Neuronal stem cell (in vitro differentiated cells): ENCODE measurements at regions not wholly inside any gene's neighbourhood (a gene's known extent, or its start where the extent isn't known, plus 50 kb on each side); places are given as distances from the start of the nearest gene placed in this dataset.
"Not testable (repeated sequence)": the region's sequence is repeated elsewhere in the genome, so short reads cannot be mapped to it uniquely, and the experiment has no call there.

ENCODE experiments used
- DNase-seq: peaks from one replicate; pipeline ENCODE4 v3.0.0-alpha.2; 2013; ENCODE audit warnings: low spot score
- H2AFZ ChIP-seq: one replicate; pipeline ENCODE4 v1.6.1; 2013; ENCODE audit warnings: mild to moderate bottlenecking, low read length, inconsistent platforms
- H2AK5ac ChIP-seq: 2 replicates; pipeline ENCODE4 v1.6.1; 2013; ENCODE audit warnings: low read depth, mild to moderate bottlenecking, inconsistent platforms, low read length, moderate library complexity, mixed read lengths
- H2BK120ac ChIP-seq: 2 replicates; pipeline ENCODE4 v1.6.1; 2013; ENCODE audit warnings: low read depth, mild to moderate bottlenecking, inconsistent platforms, low read length, moderate library complexity, mixed read lengths
- H2BK12ac ChIP-seq: one replicate; pipeline ENCODE4 v1.6.1; 2013; ENCODE audit warnings: low read length, inconsistent platforms
- H2BK15ac ChIP-seq: 2 replicates; pipeline ENCODE4 v1.6.1; 2013; ENCODE audit warnings: mild to moderate bottlenecking, low read length, inconsistent platforms, mixed read lengths
- H2BK5ac ChIP-seq: one replicate; pipeline ENCODE4 v1.6.1; 2013; ENCODE audit warnings: inconsistent platforms, mild to moderate bottlenecking, low read length, moderate library complexity
- H3K14ac ChIP-seq: one replicate; pipeline ENCODE4 v1.6.1; 2013; ENCODE audit warnings: low read length, inconsistent platforms
- H3K18ac ChIP-seq: 2 replicates; pipeline ENCODE4 v1.6.1; 2013; ENCODE audit warnings: low read length, inconsistent platforms
- H3K23ac ChIP-seq: 2 replicates; pipeline ENCODE4 v1.6.1; 2013; ENCODE audit warnings: low read depth, mild to moderate bottlenecking, mixed read lengths, low read length, inconsistent platforms; ENCODE audit not compliant: poor library complexity
- H3K27ac ChIP-seq: replicated peaks from 3 replicates; pipeline ENCODE4 v1.5.1; 2013; ENCODE audit warnings: low read length, inconsistent platforms
- H3K27me3 ChIP-seq, 3 experiments: 2 replicates each; pipeline ENCODE4 v1.6.1; 2013; ENCODE audit warnings: low read length in 3 of 3, mild to moderate bottlenecking in 2 of 3, inconsistent platforms in 1 of 3, low read depth in 1 of 3, mixed read lengths in 1 of 3, moderate library complexity in 1 of 3; ENCODE audit not compliant: control insufficient read depth in 3 of 3, insufficient read depth in 3 of 3
- H3K36me3 ChIP-seq, 2 donors: replicated peaks in 1 of 2; 2 replicates each; pipeline ENCODE4 v1.6.1; 2013; ENCODE audit warnings: low read length in 2 of 2; ENCODE audit not compliant: control insufficient read depth in 2 of 2, insufficient read depth in 2 of 2
- H3K4ac ChIP-seq: 2 replicates; pipeline ENCODE4 v1.6.1; 2013; ENCODE audit warnings: inconsistent platforms, mild to moderate bottlenecking, low read length, moderate library complexity
- H3K4me1 ChIP-seq, 2 donors: 1 replicate in 1 of 2; 2 replicates in 1 of 2; pipeline ENCODE4 v1.6.1; 2013; ENCODE audit warnings: low read length in 2 of 2, low read depth in 1 of 2; ENCODE audit not compliant: control insufficient read depth in 2 of 2, insufficient read depth in 1 of 2
- H3K4me2 ChIP-seq: one replicate; pipeline ENCODE4 v1.6.1; 2013; ENCODE audit warnings: mild to moderate bottlenecking, low read length, inconsistent platforms; ENCODE audit not compliant: insufficient read depth, poor library complexity, severe bottlenecking
- H3K4me3 ChIP-seq, 2 donors: 2 replicates each; pipeline ENCODE4 v1.5.1; 2013; ENCODE audit warnings: low read length in 2 of 2, mild to moderate bottlenecking in 2 of 2, inconsistent platforms in 1 of 2, moderate library complexity in 1 of 2
- H3K79me1 ChIP-seq: one replicate; pipeline ENCODE4 v1.6.1; 2013; ENCODE audit warnings: low read depth, mild to moderate bottlenecking, inconsistent platforms, low read length, moderate library complexity
- H3K9ac ChIP-seq: one replicate; pipeline ENCODE4 v1.6.1; 2013; ENCODE audit warnings: mild to moderate bottlenecking, low read depth, low read length, inconsistent platforms; ENCODE audit not compliant: poor library complexity
- H3K9me3 ChIP-seq, 2 donors: replicated peaks in 1 of 2; 2 replicates each; pipeline versions ENCODE3 to v1.6.1; 2013; ENCODE audit warnings: low read length in 2 of 2, mild to moderate bottlenecking in 2 of 2, inconsistent platforms in 1 of 2, low read depth in 1 of 2, mixed read lengths in 1 of 2, moderate library complexity in 1 of 2; ENCODE audit not compliant: control insufficient read depth in 2 of 2, insufficient read depth in 1 of 2
- H4K8ac ChIP-seq: one replicate; pipeline ENCODE4 v1.6.1; 2013; ENCODE audit warnings: low read depth, mild to moderate bottlenecking, inconsistent platforms, low read length, moderate library complexity
- H4K91ac ChIP-seq: one replicate; pipeline ENCODE4 v1.6.1; 2013; ENCODE audit warnings: low read length, low read depth, mild to moderate bottlenecking, inconsistent platforms; ENCODE audit not compliant: poor library complexity
- WGBS, 2 donors: extraction: QIAGEN DNeasy Blood & Tissue Kit; methylation state at CpG; one replicate each; pipeline ENCODE4 v1.1.7; 2013; ENCODE audit warnings: missing lambda C conversion rate in 2 of 2, mixed read lengths in 1 of 2; ENCODE audit not compliant: insufficient read length in 2 of 2, insufficient replicate concordance in 1 of 2; ENCODE audit errors: extremely low coverage in 2 of 2; 5-methylcytosine and 5-hydroxymethylcytosine counted together

- Histone ChIP-seq H2BK120ac (no peak overlapping the region), H2AK5ac (no peak overlapping the region), H3K27ac (no peak overlapping the region), H2AFZ (no peak overlapping the region), H3K14ac (no peak overlapping the region), H3K23ac (no peak overlapping the region), H3K4me3 (no peak overlapping the region), H3K4me2 (no peak overlapping the region), H3K9me3 (peaks cover 0 to 2% of the 10 kb centered on the region in 2 donors), H4K8ac (no peak overlapping the region), H3K9ac (no peak overlapping the region), H2BK15ac (no peak overlapping the region), H3K36me3 (no peaks in the 10 kb centered on the region), H3K27me3 (no peaks in the 10 kb centered on the region), H3K79me1 (no peaks in the 10 kb centered on the region), H2BK5ac (no peak overlapping the region), H4K91ac (no peak overlapping the region), H3K4me1 (no peaks in the 10 kb centered on the region), H3K18ac (no peak overlapping the region), H3K4ac (no peak overlapping the region), H2BK12ac (no peak overlapping the region)
- DNase-seq: no peak
Observed at GRCh38 chr6:121630716-121631115, 195.3 kb downstream of the GJA1 start.

DNA sequence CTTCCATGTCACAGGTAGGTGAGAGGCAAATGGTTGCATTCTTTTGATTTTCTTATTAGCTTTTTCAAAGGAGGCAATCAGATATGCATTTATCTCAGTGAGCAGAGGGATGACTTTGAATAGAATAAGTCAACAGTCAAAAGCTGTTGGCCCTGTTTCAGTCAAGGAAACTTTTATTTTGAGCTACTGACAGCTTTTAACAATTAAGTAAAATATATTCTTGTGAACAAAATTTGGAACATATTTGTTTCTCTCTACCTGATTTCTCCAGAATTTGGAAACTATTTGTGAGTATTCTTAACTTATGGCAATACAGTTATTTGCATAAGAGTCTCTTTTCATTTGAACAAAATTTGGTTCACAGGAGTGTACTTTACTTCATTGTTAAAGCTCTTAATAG lies 196.3 kb downstream of the GJA1 start:
- H4K91ac ChIP-seq, H2BK120ac ChIP-seq: not testable (repeated sequence)

DNA sequence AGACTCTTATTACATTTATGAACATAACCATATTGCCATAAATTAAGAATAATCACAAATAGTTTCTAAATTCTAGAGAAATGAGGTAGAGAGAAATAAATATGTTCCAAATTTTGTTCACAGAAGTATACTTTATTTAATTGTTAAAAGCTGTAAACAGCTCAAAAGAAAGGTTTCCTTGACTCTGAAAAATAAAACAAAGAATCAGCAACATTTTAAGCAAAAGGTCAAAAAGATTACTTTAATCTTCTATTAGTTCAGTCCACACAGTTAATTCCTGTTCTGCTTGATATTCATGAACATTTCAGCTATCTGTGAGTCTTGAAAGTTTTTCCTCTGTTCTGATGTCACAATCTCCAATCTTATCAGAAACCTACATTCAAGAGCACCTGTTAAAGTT lies 197.9 kb downstream of the GJA1 start:
- no peaks in the 10 kb centered on the region for H3K79me1 ChIP-seq
- H3K36me3 ChIP-seq: no peaks in the 10 kb centered on the region
- no peaks in the 10 kb centered on the region for H3K27me3 ChIP-seq
- H2AFZ ChIP-seq: no peak overlapping the region
- H3K18ac ChIP-seq: no peak overlapping the region
- H2BK5ac ChIP-seq: no peak overlapping the region
- H3K9me3 ChIP-seq: peaks cover 0 to 5% of the 10 kb centered on the region in 2 donors
- H3K4ac ChIP-seq: no peak overlapping the region
- H4K8ac ChIP-seq: no peak overlapping the region
- H3K14ac ChIP-seq: no peak overlapping the region
- DNase-seq: no peak
- H4K91ac ChIP-seq: no peak overlapping the region
- H3K27ac ChIP-seq: no peak overlapping the region
- H3K4me1 ChIP-seq: no peaks in the 10 kb centered on the region
- no peak overlapping the region for H3K23ac ChIP-seq
- no peak overlapping the region for H3K4me3 ChIP-seq
- H3K9ac ChIP-seq: no peak overlapping the region
- no peak overlapping the region for H3K4me2 ChIP-seq
- no peak overlapping the region for H2BK12ac ChIP-seq
- no peak overlapping the region for H2BK120ac ChIP-seq
- H2AK5ac ChIP-seq: no peak overlapping the region
- no peak overlapping the region for H2BK15ac ChIP-seq

More for the DNA sequence above, 196.3 kb downstream of the GJA1 start:
- not testable (repeated sequence) for H3K9ac ChIP-seq, H3K79me1 ChIP-seq, H3K4me2 ChIP-seq, H2AFZ ChIP-seq, H2BK15ac ChIP-seq, H3K23ac ChIP-seq, H3K27me3 ChIP-seq, H3K18ac ChIP-seq, H2BK5ac ChIP-seq, H3K9me3 ChIP-seq, H3K36me3 ChIP-seq, H3K14ac ChIP-seq, H3K4me1 ChIP-seq, H3K27ac ChIP-seq, H3K4ac ChIP-seq, DNase-seq, H2BK12ac ChIP-seq, H3K4me3 ChIP-seq, H4K8ac ChIP-seq, H2AK5ac ChIP-seq

GRCh38 chr6:121634586-121634985 lies 199.1 kb downstream of the GJA1 start:
- H3K27me3 ChIP-seq, H2BK15ac ChIP-seq, H2BK5ac ChIP-seq, H2AK5ac ChIP-seq, H4K91ac ChIP-seq, H3K23ac ChIP-seq, H3K9ac ChIP-seq, H2AFZ ChIP-seq, H3K18ac ChIP-seq, H3K4me1 ChIP-seq, H3K9me3 ChIP-seq, H3K14ac ChIP-seq, H2BK12ac ChIP-seq, H3K4me3 ChIP-seq, H3K79me1 ChIP-seq, H3K27ac ChIP-seq, H3K4me2 ChIP-seq, DNase-seq, H3K4ac ChIP-seq, H3K36me3 ChIP-seq, H4K8ac ChIP-seq, H2BK120ac ChIP-seq: not testable (repeated sequence)
- WGBS, 2 donors: no CpG with 5 or more reads among the region's 2 CpGs
